ENCODE measurements at regions not wholly inside any gene's neighbourhood (a gene's known extent, or its start where the extent isn't known, plus 50 kb on each side); places are given as distances from the start of the nearest gene placed in this dataset.

GRCh38 chr16:64392456-64392855 lies 729.4 kb downstream of the CDH11 start:
- ATAC-seq (ENCODE audit: low read depth): no peak
- Mint-ChIP-seq H3K36me3 (ENCODE audit: low read depth) (no peaks in the 10 kb centered on the region), H3K4me3 (no peak overlapping the region)

GRCh38 chr16:64391063-64391600 lies 730.7 kb downstream of the CDH11 start:
- ChIA-PET POLR2A (no interaction called here), CTCF (no interaction called here)
- no peaks in the 10 kb centered on the region for H3K27me3 Mint-ChIP-seq
- intact Hi-C loops (cut with micrococcal nuclease): no loop called here
- no peaks in the 10 kb centered on the region for H3K36me3 Mint-ChIP-seq (ENCODE audit: low read depth)
- no peak overlapping the region for H3K27ac Mint-ChIP-seq
- no peaks in the 10 kb centered on the region for H3K4me1 Mint-ChIP-seq
- TF ChIP-seq CTCF (IDR thresholded peaks at IDR 0.05): no peak
- DNase-seq (no peak), ATAC-seq (ENCODE audit: low read depth) (no peak)
- H3K9me3 Mint-ChIP-seq: peaks cover 11% of the 10 kb centered on the region
- H3K4me3 Mint-ChIP-seq: no peak overlapping the region

More at GRCh38 chr16:64392456-64392855, 729.4 kb downstream of the CDH11 start:
- no peak for TF ChIP-seq CTCF (IDR thresholded peaks at IDR 0.05)
- CTCF ChIA-PET: no interaction called here
- POLR2A ChIA-PET: no interaction called here
- H3K27me3 Mint-ChIP-seq: no peaks in the 10 kb centered on the region
- no peak for DNase-seq
- intact Hi-C loops (cut with micrococcal nuclease): no loop called here
- no peaks in the 10 kb centered on the region for H3K4me1 Mint-ChIP-seq
- no peak overlapping the region for H3K27ac Mint-ChIP-seq
- H3K9me3 Mint-ChIP-seq: peaks cover 12% of the 10 kb centered on the region

- H3K27me3 Mint-ChIP-seq: no peaks in the 10 kb centered on the region
- H3K36me3 Mint-ChIP-seq (ENCODE audit: low read depth): no peaks in the 10 kb centered on the region
- intact Hi-C loops (cut with micrococcal nuclease): no loop called here
- TF ChIP-seq CTCF (IDR thresholded peaks at IDR 0.05): no peak
- H3K4me1 Mint-ChIP-seq: no peaks in the 10 kb centered on the region
- ChIA-PET POLR2A (no interaction called here), CTCF (no interaction called here)
- ATAC-seq (ENCODE audit: low read depth): no peak
- DNase-seq: no peak
- H3K27ac Mint-ChIP-seq: no peak overlapping the region
- peaks cover 13% of the 10 kb centered on the region for H3K9me3 Mint-ChIP-seq
- H3K4me3 Mint-ChIP-seq: no peak overlapping the region
Observed at GRCh38 chr16:64390102-64390501, 731.8 kb downstream of the CDH11 start.

- POLR2A ChIA-PET: no interaction called here
- intact Hi-C loops (cut with micrococcal nuclease): loop anchor here (10.0 kb wide), 1 partner anchor 60 kb away; no protein-coding TSS in a partner anchor
- Mint-ChIP-seq H3K4me3 (no peak overlapping the region), H3K36me3 (ENCODE audit: low read depth) (no peaks in the 10 kb centered on the region), H3K27ac (no peak overlapping the region), H3K27me3 (no peaks in the 10 kb centered on the region), H3K4me1 (no peaks in the 10 kb centered on the region), H3K9me3 (peaks cover 19% of the 10 kb centered on the region)
- DNase-seq (no peak), ATAC-seq (ENCODE audit: low read depth) (no peak)
- no peak for TF ChIP-seq CTCF (IDR thresholded peaks at IDR 0.05)
- CTCF ChIA-PET: no interaction called here
Observed at GRCh38 chr16:64384636-64385035, 737.2 kb downstream of the CDH11 start.

GRCh38 chr16:64381979-64382378 lies 739.9 kb downstream of the CDH11 start:
- ChIA-PET CTCF (no interaction called here), POLR2A (no interaction called here)
- no peaks in the 10 kb centered on the region for H3K4me1 Mint-ChIP-seq
- H3K4me3 Mint-ChIP-seq: no peak overlapping the region
- no peak overlapping the region for H3K27ac Mint-ChIP-seq
- no peaks in the 10 kb centered on the region for H3K27me3 Mint-ChIP-seq
- no peak for TF ChIP-seq CTCF (IDR thresholded peaks at IDR 0.05)
- DNase-seq: no peak
- peaks cover 14% of the 10 kb centered on the region for H3K9me3 Mint-ChIP-seq
- intact Hi-C loops (cut with micrococcal nuclease): loop anchor here (10.0 kb wide), 1 partner anchor 57 kb away; no protein-coding TSS in a partner anchor
- no peak for ATAC-seq (ENCODE audit: low read depth)
- H3K36me3 Mint-ChIP-seq (ENCODE audit: low read depth): no peaks in the 10 kb centered on the region

Data from activated B cell treated with CpG ODN at 0.5 μM for 24 hours (primary cell).